GM12878 (cell line): ENCODE measurements at regions not wholly inside any gene's neighbourhood (a gene's known extent, or its start where the extent isn't known, plus 50 kb on each side); places are given as distances from the start of the nearest gene placed in this dataset.

Source experiments
- BCLAF1 ChIP-seq: fragments of 450-650 bp; IDR thresholded peaks from 2 replicates; pipeline ENCODE4 v1.6.1; 2017; ENCODE audit warnings: antibody characterized with exemption, mild to moderate bottlenecking, moderate library complexity
- BHLHE40 ChIP-seq, 2 experiments: fragments of 450-650 bp in 1 of 2; IDR thresholded peaks; 2 replicates each; pipeline ENCODE4 v1.6.1; 2011 to 2017; ENCODE audit warnings: low read depth in 2 of 2, borderline replicate concordance in 1 of 2, improper control_type of control experiment in 1 of 2, low read length in 1 of 2, mild to moderate bottlenecking in 1 of 2
- CTCF ChIP-seq, 3 experiments: IDR thresholded peaks in 2 of 3; conservative IDR thresholded peaks in 1 of 3; 2 replicates each; pipeline ENCODE4 v1.5.1; 2011; ENCODE audit warnings: low read depth in 3 of 3, low read length in 3 of 3, mild to moderate bottlenecking in 3 of 3, control low read depth in 2 of 3, moderate library complexity in 2 of 3, inconsistent platforms in 1 of 3, mixed read lengths in 1 of 3; ENCODE audit not compliant: control insufficient read depth in 2 of 3, insufficient read depth in 1 of 3; ENCODE audit errors: extremely low read depth in 1 of 3
- GABPA ChIP-seq: IDR thresholded peaks from 2 replicates; pipeline ENCODE4 v1.6.1; 2014; ENCODE audit warnings: antibody characterized with exemption, low read depth, mild to moderate bottlenecking, inconsistent platforms
- NFIC ChIP-seq: IDR thresholded peaks from 2 replicates; pipeline ENCODE4 v1.6.1; 2012; ENCODE audit warnings: low read depth, mild to moderate bottlenecking, inconsistent platforms, low read length, moderate library complexity
- NKRF ChIP-seq: fragments of 450-650 bp; conservative IDR thresholded peaks from 2 replicates; pipeline ENCODE4 v1.6.1; 2017; ENCODE audit warnings: mild to moderate bottlenecking, moderate library complexity
- RBBP5 ChIP-seq: fragments of 200-600 bp; sonication (generic); conservative IDR thresholded peaks from 2 replicates; pipeline ENCODE4 v1.6.1; 2016
- RFX5 ChIP-seq: IDR thresholded peaks from 2 replicates; pipeline ENCODE4 v1.6.1; 2011; ENCODE audit warnings: low read depth, low read length, improper control_type of control experiment
- SMAD1 ChIP-seq: fragments of 450-650 bp; IDR thresholded peaks from 2 replicates; pipeline ENCODE4 v1.6.1; 2018; ENCODE audit warnings: mild to moderate bottlenecking, low read depth; ENCODE audit not compliant: partially characterized antibody
- SMC3 ChIP-seq: IDR thresholded peaks from 2 replicates; pipeline ENCODE4 v1.6.1; 2011; ENCODE audit warnings: low read length, improper control_type of control experiment, borderline replicate concordance
- STAT3 ChIP-seq: IDR thresholded peaks from 2 replicates; pipeline ENCODE4 v1.6.1; 2011; ENCODE audit warnings: low read depth, low read length, improper control_type of control experiment
- ZNF217 ChIP-seq: fragments of 450-650 bp; IDR thresholded peaks from 2 replicates; pipeline ENCODE4 v1.6.1; 2017; ENCODE audit warnings: antibody characterized with exemption, mild to moderate bottlenecking
- ZNF24 ChIP-seq: fragments of 450-650 bp; IDR thresholded peaks from 2 replicates; pipeline ENCODE4 v1.6.1; 2017; ENCODE audit warnings: antibody characterized with exemption, mild to moderate bottlenecking

- TF ChIP-seq ZNF217, result no peak
- TF ChIP-seq ZNF24, result no peak
- no peak for TF ChIP-seq GABPA
- TF ChIP-seq CTCF (IDR thresholded peaks at IDR 0.05 in 2 of 3, conservative IDR thresholded peaks at IDR 0.05 in 1 of 3; ENCODE audit: control insufficient read depth in 2 of 3, extremely low read depth in 1 of 3, insufficient read depth in 1 of 3, low read depth in 3 of 3, low read length in 3 of 3), result no peak
- TF ChIP-seq RFX5, result no peak
- no peak for TF ChIP-seq SMC3
- TF ChIP-seq RBBP5, result no peak
- TF ChIP-seq NKRF, result no peak
- no peak for TF ChIP-seq NFIC
- no peak for TF ChIP-seq SMAD1
- no peak for TF ChIP-seq BCLAF1
- no peak for TF ChIP-seq STAT3
- no peak for TF ChIP-seq BHLHE40 (IDR thresholded peaks at IDR 0.05; ENCODE audit: borderline replicate concordance in 1 of 2, low read depth in 2 of 2, low read length in 1 of 2)
Observed at GRCh38 chr2:236916181-236916580, 169.5 kb upstream of the COPS8 start.
